Panc1 (cell line): ENCODE measurements at regions not wholly inside any gene's neighbourhood (a gene's known extent, or its start where the extent isn't known, plus 50 kb on each side); places are given as distances from the start of the nearest gene placed in this dataset.

Experiments used
- POLR2AphosphoS5 ChIP-seq: IDR thresholded peaks from 2 replicates; pipeline ENCODE4 v1.6.1; 2012; ENCODE audit warnings: mild to moderate bottlenecking, low read depth, low read length, moderate library complexity
- SIN3A ChIP-seq: IDR thresholded peaks from 2 replicates; pipeline ENCODE4 v1.6.1; 2012; ENCODE audit warnings: low read depth, mild to moderate bottlenecking, low read length, moderate library complexity, borderline replicate concordance; ENCODE audit not compliant: insufficient read depth
- TF ChIP-seq, protein P1 (sequence below), 2 experiments: IDR thresholded peaks; 2 replicates each; pipeline ENCODE4 v1.6.1; 2011 to 2012; ENCODE audit warnings: low read depth in 2 of 2, control low read depth in 1 of 2, low read length in 1 of 2, mild to moderate bottlenecking in 1 of 2, moderate library complexity in 1 of 2; ENCODE audit not compliant: insufficient read depth in 1 of 2
- TF ChIP-seq, protein P2 (sequence below): fragments of 450-650 bp; IDR thresholded peaks from 2 replicates; pipeline ENCODE4 v1.5.1; 2017; ENCODE audit warnings: mild to moderate bottlenecking

DNA sequence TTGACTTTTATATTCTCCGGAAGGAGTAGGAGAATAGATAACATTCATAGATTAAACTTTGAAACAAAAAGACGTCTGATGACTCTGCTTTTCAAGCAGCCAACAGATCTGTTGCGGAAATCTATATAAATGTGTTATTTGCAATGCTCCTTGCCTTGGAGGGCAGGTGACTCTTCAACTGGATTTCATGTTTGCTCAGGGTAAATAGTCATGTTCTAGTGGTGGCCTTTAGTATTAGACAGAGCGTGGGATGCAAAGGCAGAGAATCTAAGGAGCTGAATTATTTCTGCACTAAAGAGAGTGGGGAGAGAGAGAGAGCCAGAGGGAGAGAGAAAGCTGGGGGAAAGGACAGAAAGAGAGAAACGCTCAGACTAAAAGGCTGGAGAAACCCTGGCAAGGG is 454.3 kb downstream of the AJAP1 start:
- TF ChIP-seq, protein P1, sequence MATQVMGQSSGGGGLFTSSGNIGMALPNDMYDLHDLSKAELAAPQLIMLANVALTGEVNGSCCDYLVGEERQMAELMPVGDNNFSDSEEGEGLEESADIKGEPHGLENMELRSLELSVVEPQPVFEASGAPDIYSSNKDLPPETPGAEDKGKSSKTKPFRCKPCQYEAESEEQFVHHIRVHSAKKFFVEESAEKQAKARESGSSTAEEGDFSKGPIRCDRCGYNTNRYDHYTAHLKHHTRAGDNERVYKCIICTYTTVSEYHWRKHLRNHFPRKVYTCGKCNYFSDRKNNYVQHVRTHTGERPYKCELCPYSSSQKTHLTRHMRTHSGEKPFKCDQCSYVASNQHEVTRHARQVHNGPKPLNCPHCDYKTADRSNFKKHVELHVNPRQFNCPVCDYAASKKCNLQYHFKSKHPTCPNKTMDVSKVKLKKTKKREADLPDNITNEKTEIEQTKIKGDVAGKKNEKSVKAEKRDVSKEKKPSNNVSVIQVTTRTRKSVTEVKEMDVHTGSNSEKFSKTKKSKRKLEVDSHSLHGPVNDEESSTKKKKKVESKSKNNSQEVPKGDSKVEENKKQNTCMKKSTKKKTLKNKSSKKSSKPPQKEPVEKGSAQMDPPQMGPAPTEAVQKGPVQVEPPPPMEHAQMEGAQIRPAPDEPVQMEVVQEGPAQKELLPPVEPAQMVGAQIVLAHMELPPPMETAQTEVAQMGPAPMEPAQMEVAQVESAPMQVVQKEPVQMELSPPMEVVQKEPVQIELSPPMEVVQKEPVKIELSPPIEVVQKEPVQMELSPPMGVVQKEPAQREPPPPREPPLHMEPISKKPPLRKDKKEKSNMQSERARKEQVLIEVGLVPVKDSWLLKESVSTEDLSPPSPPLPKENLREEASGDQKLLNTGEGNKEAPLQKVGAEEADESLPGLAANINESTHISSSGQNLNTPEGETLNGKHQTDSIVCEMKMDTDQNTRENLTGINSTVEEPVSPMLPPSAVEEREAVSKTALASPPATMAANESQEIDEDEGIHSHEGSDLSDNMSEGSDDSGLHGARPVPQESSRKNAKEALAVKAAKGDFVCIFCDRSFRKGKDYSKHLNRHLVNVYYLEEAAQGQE (IDR thresholded peaks at IDR 0.05; ENCODE audit: insufficient read depth in 1 of 2, low read depth in 2 of 2, low read length in 1 of 2) = no peak
- TF ChIP-seq, protein P2, sequence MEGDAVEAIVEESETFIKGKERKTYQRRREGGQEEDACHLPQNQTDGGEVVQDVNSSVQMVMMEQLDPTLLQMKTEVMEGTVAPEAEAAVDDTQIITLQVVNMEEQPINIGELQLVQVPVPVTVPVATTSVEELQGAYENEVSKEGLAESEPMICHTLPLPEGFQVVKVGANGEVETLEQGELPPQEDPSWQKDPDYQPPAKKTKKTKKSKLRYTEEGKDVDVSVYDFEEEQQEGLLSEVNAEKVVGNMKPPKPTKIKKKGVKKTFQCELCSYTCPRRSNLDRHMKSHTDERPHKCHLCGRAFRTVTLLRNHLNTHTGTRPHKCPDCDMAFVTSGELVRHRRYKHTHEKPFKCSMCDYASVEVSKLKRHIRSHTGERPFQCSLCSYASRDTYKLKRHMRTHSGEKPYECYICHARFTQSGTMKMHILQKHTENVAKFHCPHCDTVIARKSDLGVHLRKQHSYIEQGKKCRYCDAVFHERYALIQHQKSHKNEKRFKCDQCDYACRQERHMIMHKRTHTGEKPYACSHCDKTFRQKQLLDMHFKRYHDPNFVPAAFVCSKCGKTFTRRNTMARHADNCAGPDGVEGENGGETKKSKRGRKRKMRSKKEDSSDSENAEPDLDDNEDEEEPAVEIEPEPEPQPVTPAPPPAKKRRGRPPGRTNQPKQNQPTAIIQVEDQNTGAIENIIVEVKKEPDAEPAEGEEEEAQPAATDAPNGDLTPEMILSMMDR = no peak
- TF ChIP-seq SIN3A (no peak), POLR2AphosphoS5 (no peak)
